ENCODE measurements at regions not wholly inside any gene's neighbourhood (a gene's known extent, or its start where the extent isn't known, plus 50 kb on each side); places are given as distances from the start of the nearest gene placed in this dataset.

DNA sequence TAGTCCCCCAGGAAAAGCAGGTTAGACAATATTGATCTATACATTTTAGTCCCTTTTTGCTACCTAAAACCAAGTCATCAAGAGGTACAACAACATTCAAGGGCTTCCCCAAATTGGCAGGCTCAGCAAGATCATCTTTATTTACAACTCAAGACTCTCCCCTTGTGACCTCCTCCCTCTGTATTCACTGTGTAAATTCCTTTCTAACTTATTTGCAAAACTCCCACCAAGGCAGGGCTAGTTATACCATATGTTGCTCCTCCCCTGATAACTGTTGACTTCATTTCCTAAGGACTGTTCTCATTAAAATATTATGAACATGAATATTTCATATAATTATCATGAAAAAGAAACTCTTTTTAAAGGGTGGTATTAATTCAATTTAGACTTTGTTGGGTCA is 275.6 kb downstream of the DTHD1 start:
- ATAC-seq (no peak), FAIRE-seq (no peak), DNase-seq (ENCODE audit: low read depth in 1 of 2, low spot score in 1 of 2) (no peak)
- POLR2A ChIA-PET, result no interaction called here
- CTCF ChIA-PET, result no interaction called here
- Histone ChIP-seq H3K4me1 (no peaks in the 10 kb centered on the region), H3K4me3 (no peak overlapping the region), H3K4me2 (no peak overlapping the region), H3K9me3 (no peaks in the 10 kb centered on the region), H3K27ac (no peak overlapping the region)
- no peak for TF ChIP-seq EHF (CRISPR knock-in tag; IDR thresholded peaks at IDR 0.05)
- no peak for TF ChIP-seq POLR2AphosphoS2 (conservative IDR thresholded peaks at IDR 0.05; ENCODE audit: low read length)
- TF ChIP-seq NFE2L2 (conservative IDR thresholded peaks at IDR 0.05; ENCODE audit: low read length), result no peak
- TF ChIP-seq GATA3 (IDR thresholded peaks at IDR 0.05; ENCODE audit: borderline replicate concordance), result no peak
- no peak for TF ChIP-seq TP53 (CRISPR knock-in tag; IDR thresholded peaks at IDR 0.05)
- TF ChIP-seq PHF8 (IDR thresholded peaks at IDR 0.05; ENCODE audit: borderline replicate concordance, low read depth), result no peak
- TF ChIP-seq HOXB5 (CRISPR knock-in tag; IDR thresholded peaks at IDR 0.05), result no peak
- TF ChIP-seq FOSB (CRISPR knock-in tag; IDR thresholded peaks at IDR 0.05), result no peak
- TF ChIP-seq MAZ (IDR thresholded peaks at IDR 0.05; ENCODE audit: borderline replicate concordance, low read depth, low read length), result no peak
- TF ChIP-seq HDAC2 (IDR thresholded peaks at IDR 0.05), result no peak
- TF ChIP-seq ZC3H11A (IDR thresholded peaks at IDR 0.05), result no peak
- TF ChIP-seq, protein P1, sequence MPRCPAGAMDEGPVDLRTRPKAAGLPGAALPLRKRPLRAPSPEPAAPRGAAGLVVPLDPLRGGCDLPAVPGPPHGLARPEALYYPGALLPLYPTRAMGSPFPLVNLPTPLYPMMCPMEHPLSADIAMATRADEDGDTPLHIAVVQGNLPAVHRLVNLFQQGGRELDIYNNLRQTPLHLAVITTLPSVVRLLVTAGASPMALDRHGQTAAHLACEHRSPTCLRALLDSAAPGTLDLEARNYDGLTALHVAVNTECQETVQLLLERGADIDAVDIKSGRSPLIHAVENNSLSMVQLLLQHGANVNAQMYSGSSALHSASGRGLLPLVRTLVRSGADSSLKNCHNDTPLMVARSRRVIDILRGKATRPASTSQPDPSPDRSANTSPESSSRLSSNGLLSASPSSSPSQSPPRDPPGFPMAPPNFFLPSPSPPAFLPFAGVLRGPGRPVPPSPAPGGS (IDR thresholded peaks at IDR 0.05), result no peak
- TF ChIP-seq MAFK (IDR thresholded peaks at IDR 0.05; ENCODE audit: partially characterized antibody), result no peak
- no peak for TF ChIP-seq CEBPB (IDR thresholded peaks at IDR 0.05)
- TF ChIP-seq RAD21 (conservative IDR thresholded peaks at IDR 0.05 in 1 of 2, IDR thresholded peaks at IDR 0.05 in 1 of 2), result no peak
- no peak for TF ChIP-seq BHLHE40 (IDR thresholded peaks at IDR 0.05; ENCODE audit: low read depth, low read length)
- no peak for TF ChIP-seq FOSL2 (IDR thresholded peaks at IDR 0.05)
- TF ChIP-seq FOSL2 (CRISPR knock-in tag; IDR thresholded peaks at IDR 0.05), result no peak
- TF ChIP-seq JUNB (IDR thresholded peaks at IDR 0.05), result no peak

- Histone ChIP-seq H3K9me3 (no peaks in the 10 kb centered on the region), H3K4me1 (no peaks in the 10 kb centered on the region), H3K27ac (no peak overlapping the region), H3K4me3 (no peak overlapping the region), H3K4me2 (no peak overlapping the region)
- DNase-seq (ENCODE audit: low read depth in 1 of 2, low spot score in 1 of 2), result no peak
- TF ChIP-seq SREBF2 (IDR thresholded peaks at IDR 0.05), result no peak
- TF ChIP-seq FOXS1 (CRISPR knock-in tag; IDR thresholded peaks at IDR 0.05), result no peak
- no peak for TF ChIP-seq EHMT2 (IDR thresholded peaks at IDR 0.05; ENCODE audit: low read depth)
- no peak for TF ChIP-seq ZC3H11A (IDR thresholded peaks at IDR 0.05)
- TF ChIP-seq PHF8 (IDR thresholded peaks at IDR 0.05; ENCODE audit: borderline replicate concordance, low read depth), result no peak
- TF ChIP-seq RCOR1 (IDR thresholded peaks at IDR 0.05; ENCODE audit: low read depth, low read length), result no peak
- TF ChIP-seq ZNF302 (CRISPR knock-in tag; IDR thresholded peaks at IDR 0.05), result no peak
- 11% methylated on average over 3 of the region's 3 CpGs for WGBS (ENCODE audit: missing lambda C conversion rate)
- FAIRE-seq, result no peak
- no peak for ATAC-seq
- CTCF ChIA-PET, result no interaction called here
- POLR2A ChIA-PET, result no interaction called here
Observed at GRCh38 chr4:36568575-36568974, 287.2 kb downstream of the DTHD1 start.

DNA sequence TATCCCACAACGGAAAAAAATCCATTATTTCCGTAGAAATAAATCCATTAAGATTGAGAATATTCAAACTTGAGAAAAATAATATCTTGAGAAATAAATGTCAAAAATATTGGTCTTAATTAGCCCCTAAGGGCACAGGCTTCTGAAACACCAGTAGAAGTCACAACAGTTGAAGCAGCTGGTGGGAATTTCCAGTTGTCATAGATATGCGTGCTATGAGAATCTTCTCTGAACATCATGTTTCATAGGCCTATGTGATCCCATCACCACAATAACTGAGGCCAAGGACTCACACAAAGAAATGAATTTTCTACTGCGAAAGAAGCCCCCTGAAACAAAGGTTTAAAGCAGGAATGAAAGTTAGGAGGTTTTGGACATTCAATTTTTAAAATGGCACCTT is 292.0 kb downstream of the DTHD1 start:
- 32% methylated on average over 4 of the region's 4 CpGs for WGBS (ENCODE audit: missing lambda C conversion rate)
- no peak overlapping the region for H3K4me2 ChIP-seq
- FAIRE-seq (no peak), ATAC-seq (no peak), DNase-seq (ENCODE audit: low read depth in 1 of 2, low spot score in 1 of 2) (no peak)
- ChIA-PET POLR2A (no interaction called here), CTCF (no interaction called here)
- no peaks in the 10 kb centered on the region for H3K4me1 ChIP-seq
- H3K4me3 ChIP-seq, result no peak overlapping the region
- H3K9me3 ChIP-seq, result no peaks in the 10 kb centered on the region
- TF ChIP-seq GATA3 (IDR thresholded peaks at IDR 0.05; ENCODE audit: borderline replicate concordance), result no peak
- no peak for TF ChIP-seq CEBPB (IDR thresholded peaks at IDR 0.05)
- no peak for TF ChIP-seq HDAC2 (IDR thresholded peaks at IDR 0.05)
- TF ChIP-seq RNF2 (IDR thresholded peaks at IDR 0.05; ENCODE audit: borderline replicate concordance, low read depth), result no peak
- H3K27ac ChIP-seq, result no peak overlapping the region
